Keratinocyte (primary cell): ENCODE measurements at regions not wholly inside any gene's neighbourhood (a gene's known extent, or its start where the extent isn't known, plus 50 kb on each side); places are given as distances from the start of the nearest gene placed in this dataset.

Experiments
- DNase-seq: peaks from one replicate; pipeline ENCODE4 v3.0.0-alpha.2; 2011; ENCODE audit warnings: low read depth, missing footprints, low spot score
- FAIRE-seq: peaks from 2 replicates; lab custom pipeline; 2011; peaks lifted over from hg19 to GRCh38; lab: Jason Lieb, UNC
- H2AFZ ChIP-seq: 2 replicates; pipeline ENCODE4 v1.6.0; 2012; ENCODE audit warnings: low read length, control low read depth, inconsistent platforms; ENCODE audit not compliant: control insufficient read depth
- H3K27ac ChIP-seq: 2 replicates; pipeline ENCODE4 v1.5.1; 2011; ENCODE audit warnings: low read length; ENCODE audit not compliant: control insufficient read depth, insufficient read depth
- H3K27me3 ChIP-seq: 3 replicates; pipeline ENCODE4 v1.6.0; 2011; ENCODE audit warnings: low read length; ENCODE audit not compliant: control insufficient read depth, insufficient read depth; ENCODE audit errors: extremely low read depth
- H3K36me3 ChIP-seq, 2 experiments: 2 replicates in 1 of 2; 3 replicates in 1 of 2; pipeline ENCODE4 v1.5.1; 2011; ENCODE audit warnings: low read length in 2 of 2, mild to moderate bottlenecking in 1 of 2; ENCODE audit not compliant: control insufficient read depth in 2 of 2, insufficient read depth in 2 of 2; ENCODE audit errors: extremely low read depth in 1 of 2
- H3K4me1 ChIP-seq: 3 replicates; pipeline ENCODE4 v1.5.1; 2011; ENCODE audit warnings: low read length; ENCODE audit not compliant: control insufficient read depth, insufficient read depth; ENCODE audit errors: extremely low read depth
- H3K4me2 ChIP-seq: 3 replicates; pipeline ENCODE4 v1.6.0; 2011; ENCODE audit warnings: low read depth, low read length; ENCODE audit not compliant: control insufficient read depth, insufficient read depth; ENCODE audit errors: extremely low read depth
- H3K4me3 ChIP-seq, 3 experiments: fragments of 200-600 bp in 1 of 3; sonication (generic) in 1 of 3; 2 replicates in 2 of 3; 3 replicates in 1 of 3; pipeline ENCODE4 v1.5.1; 2011 to 2016; ENCODE audit warnings: low read length in 3 of 3, mild to moderate bottlenecking in 3 of 3, control low read depth in 2 of 3, inconsistent platforms in 1 of 3, low read depth in 1 of 3, mixed read lengths in 1 of 3, mixed run types in 1 of 3, moderate library complexity in 1 of 3; ENCODE audit not compliant: control insufficient read depth in 2 of 3, insufficient read depth in 2 of 3; ENCODE audit errors: extremely low read depth in 1 of 3
- H3K79me2 ChIP-seq: 2 replicates; pipeline ENCODE4 v1.6.0; 2012; ENCODE audit warnings: low read length; ENCODE audit not compliant: control insufficient read depth, insufficient read depth
- H3K9ac ChIP-seq: 3 replicates; pipeline ENCODE4 v1.6.0; 2011; ENCODE audit warnings: low read length; ENCODE audit not compliant: control insufficient read depth, insufficient read depth; ENCODE audit errors: extremely low read depth
- H3K9me1 ChIP-seq: 3 replicates; pipeline ENCODE4 v1.6.0; 2011; ENCODE audit warnings: low read length; ENCODE audit not compliant: control insufficient read depth, insufficient read depth; ENCODE audit errors: extremely low read depth
- H3K9me3 ChIP-seq: 2 replicates; pipeline ENCODE4 v1.5.1; 2012; ENCODE audit warnings: low read depth, low read length; ENCODE audit not compliant: control insufficient read depth
- H4K20me1 ChIP-seq: 3 replicates; pipeline ENCODE4 v1.6.0; 2011; ENCODE audit warnings: low read length; ENCODE audit not compliant: control insufficient read depth, insufficient read depth; ENCODE audit errors: extremely low read depth
- EZH2 ChIP-seq: IDR thresholded peaks from one replicate; pipeline ENCODE4 v1.6.1; 2012; ENCODE audit warnings: inconsistent platforms, mild to moderate bottlenecking, low read length, moderate library complexity
- dilution Hi-C: fragments of 300-500 bp; cut with MboI; formaldehyde crosslinking; loops from one replicate; pipeline ENCODE4 v1.7.0; 2020; ENCODE audit warnings: low sequenced_read_pairs; ENCODE audit not compliant: extremely low pct_ligation_motif_present
- TF ChIP-seq, protein P1 (sequence below), 3 experiments: IDR thresholded peaks in 1 of 3; conservative IDR thresholded peaks in 1 of 3; optimal IDR thresholded peaks in 1 of 3; 2 replicates in 2 of 3; 3 replicates in 1 of 3; pipeline versions ENCODE3 to v1.5.1; 2011; ENCODE audit warnings: low read length in 3 of 3, mild to moderate bottlenecking in 3 of 3, moderate library complexity in 2 of 3, control low read depth in 1 of 3, inconsistent platforms in 1 of 3; ENCODE audit not compliant: insufficient read depth in 2 of 3; ENCODE audit errors: extremely low read depth in 1 of 3

DNA sequence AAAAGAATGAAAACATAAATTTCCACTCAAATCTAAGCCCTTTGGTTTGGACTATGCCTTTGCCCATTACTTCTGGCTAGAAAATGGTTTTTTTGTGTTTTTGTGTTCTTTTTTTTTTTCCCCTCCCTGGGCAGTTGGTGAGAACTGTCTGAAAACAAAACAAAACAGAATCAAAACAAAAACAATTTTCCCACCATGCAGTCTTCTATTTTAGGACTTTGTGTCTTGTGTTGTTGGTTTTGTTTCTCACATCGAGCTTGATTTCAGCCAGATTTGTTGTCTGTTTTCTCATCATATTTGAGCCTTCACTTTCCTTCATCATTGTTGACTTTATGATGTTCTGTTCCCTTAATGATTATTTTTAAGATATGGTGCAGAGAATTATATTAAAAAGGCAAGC is 206.3 kb downstream of the MACC1 start:
- no peak for TF ChIP-seq EZH2
- TF ChIP-seq, protein P1, sequence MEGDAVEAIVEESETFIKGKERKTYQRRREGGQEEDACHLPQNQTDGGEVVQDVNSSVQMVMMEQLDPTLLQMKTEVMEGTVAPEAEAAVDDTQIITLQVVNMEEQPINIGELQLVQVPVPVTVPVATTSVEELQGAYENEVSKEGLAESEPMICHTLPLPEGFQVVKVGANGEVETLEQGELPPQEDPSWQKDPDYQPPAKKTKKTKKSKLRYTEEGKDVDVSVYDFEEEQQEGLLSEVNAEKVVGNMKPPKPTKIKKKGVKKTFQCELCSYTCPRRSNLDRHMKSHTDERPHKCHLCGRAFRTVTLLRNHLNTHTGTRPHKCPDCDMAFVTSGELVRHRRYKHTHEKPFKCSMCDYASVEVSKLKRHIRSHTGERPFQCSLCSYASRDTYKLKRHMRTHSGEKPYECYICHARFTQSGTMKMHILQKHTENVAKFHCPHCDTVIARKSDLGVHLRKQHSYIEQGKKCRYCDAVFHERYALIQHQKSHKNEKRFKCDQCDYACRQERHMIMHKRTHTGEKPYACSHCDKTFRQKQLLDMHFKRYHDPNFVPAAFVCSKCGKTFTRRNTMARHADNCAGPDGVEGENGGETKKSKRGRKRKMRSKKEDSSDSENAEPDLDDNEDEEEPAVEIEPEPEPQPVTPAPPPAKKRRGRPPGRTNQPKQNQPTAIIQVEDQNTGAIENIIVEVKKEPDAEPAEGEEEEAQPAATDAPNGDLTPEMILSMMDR (optimal IDR thresholded peaks at IDR 0.05 in 1 of 3, IDR thresholded peaks at IDR 0.05 in 1 of 3, conservative IDR thresholded peaks at IDR 0.05 in 1 of 3; ENCODE audit: extremely low read depth in 1 of 3, insufficient read depth in 2 of 3, low read length in 3 of 3), result no peak
- H3K9me3 ChIP-seq, result no peaks in the 10 kb centered on the region
- no peak for FAIRE-seq

DNA sequence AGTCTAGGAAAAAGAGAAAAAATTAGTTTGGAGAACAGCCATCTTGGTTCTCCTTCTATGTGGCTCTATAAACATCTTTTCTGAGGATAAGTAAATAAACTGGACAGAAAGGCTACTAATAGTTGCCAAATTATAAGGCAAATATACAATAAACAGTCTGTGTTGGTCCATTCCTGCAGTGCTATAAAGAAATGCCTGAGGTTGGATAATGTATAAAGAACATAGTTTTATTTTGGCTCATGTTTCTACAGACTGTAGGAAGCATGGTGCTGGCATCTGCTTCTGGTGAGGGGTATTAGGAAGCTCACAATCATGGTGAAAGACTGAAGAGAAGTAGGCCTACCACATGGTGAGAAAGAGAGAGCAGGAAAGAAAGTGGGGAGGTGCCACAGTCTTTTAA is 209.7 kb downstream of the MACC1 start:
- no peak overlapping the region for H3K4me3 ChIP-seq
- no peaks in the 10 kb centered on the region for H3K36me3 ChIP-seq
- TF ChIP-seq, protein P1 (optimal IDR thresholded peaks at IDR 0.05 in 1 of 3, IDR thresholded peaks at IDR 0.05 in 1 of 3, conservative IDR thresholded peaks at IDR 0.05 in 1 of 3; ENCODE audit: extremely low read depth in 1 of 3, insufficient read depth in 2 of 3, low read length in 3 of 3), result no peak
- no peak for TF ChIP-seq EZH2
- FAIRE-seq (no peak), DNase-seq (no peak)
- H3K79me2 ChIP-seq, result no peaks in the 10 kb centered on the region
- H3K9me3 ChIP-seq, result no peaks in the 10 kb centered on the region
- no peak overlapping the region for H3K9ac ChIP-seq
- H3K27me3 ChIP-seq, result no peaks in the 10 kb centered on the region
- no peak overlapping the region for H3K4me2 ChIP-seq
- no peak overlapping the region for H2AFZ ChIP-seq
- no peaks in the 10 kb centered on the region for H3K9me1 ChIP-seq
- dilution Hi-C loops, result no loop called here
- no peak overlapping the region for H3K27ac ChIP-seq
- no peaks in the 10 kb centered on the region for H3K4me1 ChIP-seq
- H4K20me1 ChIP-seq, result no peaks in the 10 kb centered on the region

More for the DNA sequence above, 206.3 kb downstream of the MACC1 start:
- dilution Hi-C loops, result no loop called here
- Histone ChIP-seq H3K36me3 (no peaks in the 10 kb centered on the region), H3K79me2 (no peaks in the 10 kb centered on the region), H4K20me1 (no peaks in the 10 kb centered on the region), H3K27me3 (no peaks in the 10 kb centered on the region), H3K4me1 (no peaks in the 10 kb centered on the region), H3K4me3 (no peak overlapping the region), H3K27ac (no peak overlapping the region), H3K9me1 (no peaks in the 10 kb centered on the region), H3K9ac (no peak overlapping the region), H3K4me2 (no peak overlapping the region), H2AFZ (no peak overlapping the region)
- DNase-seq, result no peak
